ENCODE measurements at regions not wholly inside any gene's neighbourhood (a gene's known extent, or its start where the extent isn't known, plus 50 kb on each side); places are given as distances from the start of the nearest gene placed in this dataset.

DNA sequence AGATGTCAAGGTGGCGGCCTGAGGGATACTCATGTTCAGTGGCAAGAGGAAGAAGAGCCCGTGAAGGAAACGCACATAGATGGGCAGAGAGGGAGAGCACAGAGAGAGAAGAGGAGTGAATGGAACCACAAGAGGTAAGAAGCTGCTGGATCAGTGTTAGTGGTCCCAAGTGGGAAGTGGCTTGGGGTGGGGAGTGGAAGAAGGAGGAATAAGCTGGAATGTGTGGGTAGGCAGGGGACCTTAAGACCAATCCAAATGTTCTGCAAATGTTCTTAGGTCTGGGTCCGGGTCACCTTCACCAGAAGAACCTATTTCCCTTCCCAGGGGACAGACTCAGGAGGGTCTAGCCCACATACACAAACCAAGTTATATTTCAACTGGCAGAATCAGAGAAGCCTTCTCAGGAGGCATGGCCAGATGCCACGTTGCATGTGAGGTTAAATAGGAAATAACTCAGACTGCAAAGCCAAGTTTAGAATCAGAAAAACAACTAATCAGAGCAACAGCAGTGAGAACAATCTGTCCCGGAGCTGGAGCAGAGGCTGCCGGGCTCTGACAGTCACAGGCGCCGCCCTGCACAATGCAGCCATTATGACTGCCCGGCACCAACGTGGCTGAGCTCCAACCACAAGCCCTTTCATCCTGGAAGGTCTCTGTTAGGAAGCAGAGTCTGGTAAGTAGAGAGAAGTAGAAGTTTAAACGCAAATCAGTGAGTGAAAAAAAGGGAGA lies 78.6 kb upstream of the ARMC3 start:
- TF ChIP-seq CAMTA2 (CRISPR knock-in tag; IDR thresholded peaks at IDR 0.05; ENCODE audit: borderline replicate concordance) (no peak), SMC3 (IDR thresholded peaks at IDR 0.05; ENCODE audit: low read length) (no peak), GABPB1 (CRISPR knock-in tag; IDR thresholded peaks at IDR 0.05) (no peak), ZSCAN20 (CRISPR knock-in tag; IDR thresholded peaks at IDR 0.05; ENCODE audit: borderline replicate concordance) (no peak), POLR2AphosphoS5 (IDR thresholded peaks at IDR 0.05; ENCODE audit: low read depth, low read length) (no peak), MXD4 (CRISPR knock-in tag; IDR thresholded peaks at IDR 0.05) (no peak), PRMT3 (CRISPR knock-in tag; IDR thresholded peaks at IDR 0.05; ENCODE audit: borderline replicate concordance, low read depth) (no peak), TEAD2 (CRISPR knock-in tag; IDR thresholded peaks at IDR 0.05) (no peak)
- TF ChIP-seq, protein P1, sequence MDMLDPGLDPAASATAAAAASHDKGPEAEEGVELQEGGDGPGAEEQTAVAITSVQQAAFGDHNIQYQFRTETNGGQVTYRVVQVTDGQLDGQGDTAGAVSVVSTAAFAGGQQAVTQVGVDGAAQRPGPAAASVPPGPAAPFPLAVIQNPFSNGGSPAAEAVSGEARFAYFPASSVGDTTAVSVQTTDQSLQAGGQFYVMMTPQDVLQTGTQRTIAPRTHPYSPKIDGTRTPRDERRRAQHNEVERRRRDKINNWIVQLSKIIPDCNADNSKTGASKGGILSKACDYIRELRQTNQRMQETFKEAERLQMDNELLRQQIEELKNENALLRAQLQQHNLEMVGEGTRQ (IDR thresholded peaks at IDR 0.05; ENCODE audit: low read depth, low read length): no peak
- TF ChIP-seq, protein P1 (CRISPR knock-in tag; IDR thresholded peaks at IDR 0.05; ENCODE audit: borderline replicate concordance): no peak
- TF ChIP-seq, protein P2, sequence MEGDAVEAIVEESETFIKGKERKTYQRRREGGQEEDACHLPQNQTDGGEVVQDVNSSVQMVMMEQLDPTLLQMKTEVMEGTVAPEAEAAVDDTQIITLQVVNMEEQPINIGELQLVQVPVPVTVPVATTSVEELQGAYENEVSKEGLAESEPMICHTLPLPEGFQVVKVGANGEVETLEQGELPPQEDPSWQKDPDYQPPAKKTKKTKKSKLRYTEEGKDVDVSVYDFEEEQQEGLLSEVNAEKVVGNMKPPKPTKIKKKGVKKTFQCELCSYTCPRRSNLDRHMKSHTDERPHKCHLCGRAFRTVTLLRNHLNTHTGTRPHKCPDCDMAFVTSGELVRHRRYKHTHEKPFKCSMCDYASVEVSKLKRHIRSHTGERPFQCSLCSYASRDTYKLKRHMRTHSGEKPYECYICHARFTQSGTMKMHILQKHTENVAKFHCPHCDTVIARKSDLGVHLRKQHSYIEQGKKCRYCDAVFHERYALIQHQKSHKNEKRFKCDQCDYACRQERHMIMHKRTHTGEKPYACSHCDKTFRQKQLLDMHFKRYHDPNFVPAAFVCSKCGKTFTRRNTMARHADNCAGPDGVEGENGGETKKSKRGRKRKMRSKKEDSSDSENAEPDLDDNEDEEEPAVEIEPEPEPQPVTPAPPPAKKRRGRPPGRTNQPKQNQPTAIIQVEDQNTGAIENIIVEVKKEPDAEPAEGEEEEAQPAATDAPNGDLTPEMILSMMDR (CRISPR knock-in tag; IDR thresholded peaks at IDR 0.05): no peak
